ENCODE measurements at regions not wholly inside any gene's neighbourhood (a gene's known extent, or its start where the extent isn't known, plus 50 kb on each side); places are given as distances from the start of the nearest gene placed in this dataset.
A peak's percentile ranks its signal among the peaks of the same experiment; 100 is the strongest.
"Not testable (repeated sequence)": the region's sequence is repeated elsewhere in the genome, so short reads cannot be mapped to it uniquely, and the experiment has no call there.

DNA sequence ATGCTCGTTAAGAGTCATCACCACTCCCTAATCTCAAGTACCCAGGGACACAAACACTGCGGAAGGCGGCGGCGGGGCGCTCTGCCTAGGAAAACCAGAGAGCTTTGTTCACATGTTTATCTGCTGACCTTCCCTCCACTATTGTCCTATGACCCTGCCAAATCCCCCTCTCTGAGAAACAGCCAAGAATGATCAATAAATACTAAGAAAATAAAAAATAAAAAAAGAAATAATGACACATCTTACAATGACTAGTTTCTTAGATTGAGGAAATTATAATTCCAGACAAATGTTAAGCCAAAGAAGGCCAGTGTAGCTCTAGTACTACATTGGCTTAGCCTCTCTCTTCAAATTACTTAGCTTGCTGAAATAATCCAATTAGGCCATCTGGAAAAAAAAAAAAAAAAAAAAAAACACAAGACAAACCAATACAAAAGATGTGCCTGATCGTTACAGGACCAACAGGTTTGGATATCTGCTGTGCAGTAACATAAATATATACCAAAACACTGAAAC is 58.0 kb downstream of the ANXA2R start (continued):
- TF ChIP-seq CHD4 (IDR thresholded peaks at IDR 0.05; ENCODE audit: insufficient read depth, insufficient replicate concordance, low read depth, low read length, poor library complexity, severe bottlenecking): no peak
- TF ChIP-seq, protein P1, sequence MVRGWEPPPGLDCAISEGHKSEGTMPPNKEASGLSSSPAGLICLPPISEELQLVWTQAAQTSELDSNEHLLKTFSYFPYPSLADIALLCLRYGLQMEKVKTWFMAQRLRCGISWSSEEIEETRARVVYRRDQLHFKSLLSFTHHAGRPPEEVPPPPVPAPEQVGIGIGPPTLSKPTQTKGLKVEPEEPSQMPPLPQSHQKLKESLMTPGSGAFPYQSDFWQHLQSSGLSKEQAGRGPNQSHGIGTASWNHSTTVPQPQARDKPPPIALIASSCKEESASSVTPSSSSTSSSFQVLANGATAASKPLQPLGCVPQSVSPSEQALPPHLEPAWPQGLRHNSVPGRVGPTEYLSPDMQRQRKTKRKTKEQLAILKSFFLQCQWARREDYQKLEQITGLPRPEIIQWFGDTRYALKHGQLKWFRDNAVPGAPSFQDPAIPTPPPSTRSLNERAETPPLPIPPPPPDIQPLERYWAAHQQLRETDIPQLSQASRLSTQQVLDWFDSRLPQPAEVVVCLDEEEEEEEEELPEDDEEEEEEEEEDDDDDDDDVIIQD (CRISPR knock-in tag; IDR thresholded peaks at IDR 0.05): no peak

DNA sequence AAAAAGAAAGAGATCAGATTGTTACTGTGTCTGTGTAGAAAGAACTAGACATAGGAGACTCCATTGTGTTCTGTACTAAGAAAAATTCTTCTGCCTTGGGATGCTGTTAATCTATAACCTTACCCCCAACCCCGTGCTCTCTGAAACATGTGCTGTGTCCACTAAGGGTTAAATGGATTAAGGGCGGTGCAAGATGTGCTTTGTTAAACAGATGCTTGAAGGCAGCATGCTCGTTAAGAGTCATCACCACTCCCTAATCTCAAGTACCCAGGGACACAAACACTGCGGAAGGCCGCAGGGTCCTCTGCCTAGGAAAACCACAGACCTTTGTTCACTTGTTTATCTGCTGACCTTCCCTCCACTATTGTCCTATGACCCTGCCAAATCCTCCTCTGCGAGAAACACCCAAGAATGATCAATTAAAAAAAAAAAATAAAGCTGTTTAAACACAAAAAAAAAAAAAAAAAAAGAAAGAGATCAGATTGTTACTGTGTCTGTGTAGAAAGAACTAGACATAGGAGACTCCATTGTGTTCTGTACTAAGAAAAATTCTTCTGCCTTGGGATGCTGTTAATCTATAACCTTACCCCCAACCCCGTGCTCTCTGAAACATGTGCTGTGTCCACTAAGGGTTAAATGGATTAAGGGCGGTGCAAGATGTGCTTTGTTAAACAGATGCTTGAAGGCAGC is 58.6 kb downstream of the ANXA2R start:
- ATAC-seq: peak; percentile 75
- in situ Hi-C loops (cut with MboI); H3K4me2 ChIP-seq (ENCODE audit: insufficient read depth, low read length); CTCF ChIA-PET (ENCODE audit: low intra/inter-chr PET ratio); DNase-seq (ENCODE audit: extremely low read depth in 1 of 4, low spot score in 3 of 4); H3K27me3 ChIP-seq (ENCODE audit: control insufficient read depth in 2 of 2, insufficient read depth in 2 of 2, low read length in 2 of 2); H3K4me3 ChIP-seq; H4K20me1 ChIP-seq (replicated peaks; ENCODE audit: control insufficient read depth, insufficient read depth, low read length); H3K9me1 ChIP-seq (ENCODE audit: control insufficient read depth, insufficient read depth, low read length); H3K27ac ChIP-seq (ENCODE audit: extremely low read depth, low read depth, low read length); H2AFZ ChIP-seq (ENCODE audit: low read depth, low read length); H3K79me2 ChIP-seq (ENCODE audit: control insufficient read depth, insufficient read depth, low read length); H3K9me3 ChIP-seq (replicated peaks; ENCODE audit: control insufficient read depth, insufficient read depth, low read depth, low read length); H3K9ac ChIP-seq (ENCODE audit: insufficient read depth in 1 of 2, low read depth in 2 of 2, low read length in 2 of 2); BruUV-seq (replicated peaks); H3K36me3 ChIP-seq (ENCODE audit: control insufficient read depth, insufficient read depth, low read length); FAIRE-seq: not testable (repeated sequence)
- POLR2A ChIA-PET: interaction anchor here (0.6 to 1.3 kb wide), 4 partner anchors 14 to 502 kb away, joined by 3 to 5 read pairs (median 4); partner anchors contain the start of gene TMEM267
- intact Hi-C loops (cut with micrococcal nuclease): loop anchor here (1.0 kb wide), 1 partner anchor 10 kb away; no protein-coding TSS in a partner anchor
- TF ChIP-seq KDM1A (IDR thresholded peaks at IDR 0.05) (peak; percentile 49 to 51; a peak in 2 of 4 replicates), CXXC5 (CRISPR knock-in tag; IDR thresholded peaks at IDR 0.05) (peak; percentile 2; the same call in 1 of the 2 replicates), CBFA2T2 (conservative IDR thresholded peaks at IDR 0.05) (peak; percentile 79), SOX6 (IDR thresholded peaks at IDR 0.05) (peak; percentile 93), ARID1B (IDR thresholded peaks at IDR 0.05) (peak; percentile 56), TAL1 (IDR thresholded peaks at IDR 0.05) (peak; percentile 65), NCOR1 (IDR thresholded peaks at IDR 0.05) (peak; percentile 44; the same call in 1 of the 2 replicates), CBFA2T3 (IDR thresholded peaks at IDR 0.05) (peak; percentile 84), FOSL1 (tag; conservative IDR thresholded peaks at IDR 0.05) (0 out of 2 replicates have a peak, but pooled peaks have one; percentile 1)
- TF ChIP-seq, protein P2, sequence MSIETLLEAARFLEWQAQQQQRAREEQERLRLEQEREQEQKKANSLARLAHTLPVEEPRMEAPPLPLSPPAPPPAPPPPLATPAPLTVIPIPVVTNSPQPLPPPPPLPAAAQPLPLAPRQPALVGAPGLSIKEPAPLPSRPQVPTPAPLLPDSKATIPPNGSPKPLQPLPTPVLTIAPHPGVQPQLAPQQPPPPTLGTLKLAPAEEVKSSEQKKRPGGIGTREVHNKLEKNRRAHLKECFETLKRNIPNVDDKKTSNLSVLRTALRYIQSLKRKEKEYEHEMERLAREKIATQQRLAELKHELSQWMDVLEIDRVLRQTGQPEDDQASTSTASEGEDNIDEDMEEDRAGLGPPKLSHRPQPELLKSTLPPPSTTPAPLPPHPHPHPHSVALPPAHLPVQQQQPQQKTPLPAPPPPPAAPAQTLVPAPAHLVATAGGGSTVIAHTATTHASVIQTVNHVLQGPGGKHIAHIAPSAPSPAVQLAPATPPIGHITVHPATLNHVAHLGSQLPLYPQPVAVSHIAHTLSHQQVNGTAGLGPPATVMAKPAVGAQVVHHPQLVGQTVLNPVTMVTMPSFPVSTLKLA (conservative IDR thresholded peaks at IDR 0.05): peak; percentile 17 to 20
- no CpG with 5 or more reads among the region's 8 CpGs for WGBS (ENCODE audit: insufficient coverage, low coverage, missing lambda C conversion rate)
- H3K4me1 ChIP-seq (replicated peaks in 1 of 2; ENCODE audit: control insufficient read depth in 2 of 2, insufficient read depth in 2 of 2, low read length in 2 of 2): peaks cover 13 to 24% of the 10 kb centered on the region in 2 experiments; a peak in 4 of 5 replicates

Measured in K562 (cell line).